Left colon (tissue), 2 donors: ENCODE measurements at regions not wholly inside any gene's neighbourhood (a gene's known extent, or its start where the extent isn't known, plus 50 kb on each side); places are given as distances from the start of the nearest gene placed in this dataset.
"Not testable (repeated sequence)": the region's sequence is repeated elsewhere in the genome, so short reads cannot be mapped to it uniquely, and the experiment has no call there.

Experiments
- ATAC-seq: fragments of 200-7000 bp; cut with Tn5 transposase; one replicate; pipeline ENCODE4 v1.9.1; 2020; ENCODE audit warnings: mild to moderate bottlenecking, moderate library complexity
- DNase-seq, 2 donors: peaks; one replicate each; pipeline ENCODE4 v3.0.0-alpha.2; 2020
- intact Hi-C, 2 donors: fragments of 100-400 bp; cut with DNase I in 1 of 2; cut with micrococcal nuclease in 1 of 2; formaldehyde crosslinking; loops; one replicate each; pipeline versions ENCODE4 v1.11.2 to v1.14.0; 2022; cut with DNase I, micrococcal nuclease
- donor health status: DM: no; HTN: no; CAD: no.
- donor health status: DM: yes; HTN: yes; CAD: no.

GRCh38 chr1:194859481-194860154, 1673.2 kb upstream of the B3GALT2 start:
- ATAC-seq, DNase-seq, intact Hi-C loops: not testable (repeated sequence)

- DNase-seq, ATAC-seq, intact Hi-C loops: not testable (repeated sequence)
These were observed 1672.5 kb upstream of the B3GALT2 start for GRCh38 chr1:194858811-194859480.

- intact Hi-C loops = no loop called here
- DNase-seq (no peak), ATAC-seq (no peak)
These were observed 1671.0 kb upstream of the B3GALT2 start for GRCh38 chr1:194857413-194857812.

- DNase-seq (no peak), ATAC-seq (no peak)
- intact Hi-C loops = no loop called here
These were observed 1662.4 kb upstream of the B3GALT2 start for GRCh38 chr1:194848846-194849245.

- ATAC-seq = no peak
- intact Hi-C loops = no loop called here
- no peak for DNase-seq
These were observed 1660.1 kb upstream of the B3GALT2 start for GRCh38 chr1:194846488-194846887.

GRCh38 chr1:194843077-194843476, 1656.7 kb upstream of the B3GALT2 start:
- DNase-seq (no peak), ATAC-seq (no peak)
- intact Hi-C loops = no loop called here

GRCh38 chr1:194833111-194833510, 1646.7 kb upstream of the B3GALT2 start:
- ATAC-seq (no peak), DNase-seq (no peak)
- intact Hi-C loops = no loop called here

GRCh38 chr1:194831595-194831994, 1645.2 kb upstream of the B3GALT2 start:
- ATAC-seq, intact Hi-C loops, DNase-seq: not testable (repeated sequence)

GRCh38 chr1:194830387-194830786, 1644.0 kb upstream of the B3GALT2 start:
- intact Hi-C loops = no loop called here
- no peak for ATAC-seq
- DNase-seq = no peak

GRCh38 chr1:194829492-194829891, 1643.1 kb upstream of the B3GALT2 start:
- intact Hi-C loops = no loop called here
- ATAC-seq (no peak), DNase-seq (no peak)

- DNase-seq (no peak), ATAC-seq (no peak)
- intact Hi-C loops = no loop called here
These were observed 1639.0 kb upstream of the B3GALT2 start for GRCh38 chr1:194825382-194825781.

- intact Hi-C loops = no loop called here
- DNase-seq (no peak), ATAC-seq (no peak)
These were observed 1634.7 kb upstream of the B3GALT2 start for GRCh38 chr1:194821091-194821490.

GRCh38 chr1:194818674-194819073, 1632.3 kb upstream of the B3GALT2 start:
- DNase-seq (no peak), ATAC-seq (no peak)
- intact Hi-C loops = no loop called here

- intact Hi-C loops = no loop called here
- ATAC-seq (no peak), DNase-seq (no peak)
These were observed 1630.4 kb upstream of the B3GALT2 start for GRCh38 chr1:194816859-194817258.

GRCh38 chr1:194813096-194813495, 1626.7 kb upstream of the B3GALT2 start:
- intact Hi-C loops = no loop called here
- DNase-seq (no peak), ATAC-seq (no peak)

- intact Hi-C loops = no loop called here
- DNase-seq (no peak), ATAC-seq (no peak)
These were observed 1623.3 kb upstream of the B3GALT2 start for GRCh38 chr1:194809665-194810064.

GRCh38 chr1:194809215-194809614, 1622.8 kb upstream of the B3GALT2 start:
- DNase-seq = no peak
- intact Hi-C loops = no loop called here
- ATAC-seq = no peak

- DNase-seq = no peak
- ATAC-seq = no peak
- intact Hi-C loops = no loop called here
These were observed 1621.3 kb upstream of the B3GALT2 start for GRCh38 chr1:194807530-194808220.

- DNase-seq = no peak
- intact Hi-C loops = no loop called here
- no peak for ATAC-seq
These were observed 1616.2 kb upstream of the B3GALT2 start for GRCh38 chr1:194802572-194802971.

- intact Hi-C loops = no loop called here
- ATAC-seq (no peak), DNase-seq (no peak)
These were observed 1609.6 kb upstream of the B3GALT2 start for GRCh38 chr1:194795917-194796593.
